SKM-1 treated with dmso at 0.1 percent for 144 hours (cell line): ENCODE measurements at regions not wholly inside any gene's neighbourhood (a gene's known extent, or its start where the extent isn't known, plus 50 kb on each side); places are given as distances from the start of the nearest gene placed in this dataset.
A peak's percentile ranks its signal among the peaks of the same experiment; 100 is the strongest.
"Not testable (repeated sequence)": the region's sequence is repeated elsewhere in the genome, so short reads cannot be mapped to it uniquely, and the experiment has no call there.

ENCODE experiments used
- DNase-seq: peaks from one replicate; lab custom pipeline; 2025; ENCODE audit not compliant: unreplicated experiment; lab: John Stamatoyannopoulos, UW

GRCh38 chr14:106011631-106012360 is 485.4 kb downstream of the TMEM121 start:
- DNase-seq = not testable (repeated sequence)

- not testable (repeated sequence) for DNase-seq
Measured at GRCh38 chr14:106012361-106012725, 486.0 kb downstream of the TMEM121 start.

DNA sequence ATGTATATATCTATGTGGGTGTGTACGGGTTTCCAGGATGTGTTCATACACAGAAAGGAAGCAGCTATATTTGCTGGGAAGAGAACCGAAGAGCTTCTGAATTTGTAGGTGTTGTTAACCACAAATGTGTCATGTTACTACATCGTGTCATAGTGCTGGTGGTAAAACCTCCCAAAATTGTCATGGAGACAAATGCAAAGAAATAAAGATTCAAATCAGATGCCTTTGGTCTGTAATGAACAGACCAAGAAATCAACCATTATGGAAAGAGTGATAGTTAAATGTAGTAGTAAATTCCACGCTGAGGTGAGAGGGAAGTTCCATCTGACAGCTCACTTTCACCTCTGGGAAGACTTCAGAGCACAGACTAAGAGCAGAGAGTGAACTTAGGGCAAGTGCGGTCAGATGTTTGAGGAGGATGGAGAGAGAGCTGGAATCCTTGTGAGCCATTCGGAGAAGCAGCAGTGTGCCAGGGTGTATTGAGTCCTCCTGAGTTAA is 487.5 kb downstream of the TMEM121 start:
- DNase-seq = no peak

DNA sequence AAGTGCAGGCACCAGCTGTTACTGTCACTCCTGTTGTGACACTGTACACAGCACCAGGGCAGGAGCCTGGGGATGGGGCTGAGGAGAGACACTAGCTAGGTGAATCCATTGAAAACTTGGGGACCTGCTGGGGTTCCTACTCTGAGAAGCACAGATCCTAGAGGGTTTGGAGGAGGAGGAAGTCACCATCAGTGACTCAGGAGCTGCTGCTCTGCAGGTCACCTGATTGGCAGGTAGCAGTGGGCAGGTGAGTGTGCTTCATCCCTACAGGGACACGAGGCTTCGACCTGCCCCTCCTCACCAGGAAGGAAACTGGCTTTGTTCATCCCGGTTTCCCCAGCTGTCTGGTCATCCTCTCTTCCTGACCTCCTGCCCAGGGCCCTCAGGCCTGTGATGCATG is 491.6 kb downstream of the TMEM121 start:
- not testable (repeated sequence) for DNase-seq

DNA sequence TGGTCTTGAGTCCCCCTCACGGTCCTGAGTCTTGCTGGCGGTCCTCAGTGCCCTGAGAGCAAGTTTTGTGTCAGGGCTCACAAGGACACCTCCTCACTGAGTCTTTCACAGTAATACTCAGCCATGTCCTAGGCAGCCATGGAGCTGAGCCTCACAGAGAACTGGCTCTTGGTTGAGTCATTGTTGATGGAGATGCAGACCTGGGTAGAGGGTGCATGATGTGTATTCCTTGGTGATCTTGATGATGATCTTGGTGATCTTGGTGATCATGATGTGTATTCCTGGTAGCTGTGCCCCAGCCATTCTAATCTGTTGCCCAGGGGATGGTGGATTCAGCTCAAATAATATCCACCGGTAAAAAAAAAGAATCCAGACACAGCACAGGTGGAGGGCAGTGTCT is 495.4 kb downstream of the TMEM121 start:
- DNase-seq = no peak

DNA sequence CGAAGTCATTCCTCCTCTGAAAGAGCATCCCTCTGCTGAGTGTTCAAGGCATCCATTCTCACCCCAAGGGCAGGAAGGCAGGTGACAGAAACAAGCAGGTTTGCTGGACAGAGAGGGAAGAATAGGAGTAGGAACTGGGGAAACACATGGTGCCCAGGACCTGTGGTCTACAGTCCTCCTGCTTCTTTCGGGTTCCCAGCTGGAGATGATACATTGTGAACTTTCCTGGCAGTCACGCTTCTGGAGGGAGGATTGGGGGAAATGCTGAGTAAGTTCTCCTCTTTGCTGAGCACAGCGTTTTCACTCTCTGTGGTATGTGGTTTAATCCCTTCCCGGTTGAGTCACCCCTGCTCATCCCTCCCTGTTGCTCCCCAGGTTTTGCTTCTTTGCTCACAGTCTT is 496.3 kb downstream of the TMEM121 start:
- not testable (repeated sequence) for DNase-seq

- no peak for DNase-seq
Measured at GRCh38 chr14:106023411-106023810, 497.0 kb downstream of the TMEM121 start.

DNA sequence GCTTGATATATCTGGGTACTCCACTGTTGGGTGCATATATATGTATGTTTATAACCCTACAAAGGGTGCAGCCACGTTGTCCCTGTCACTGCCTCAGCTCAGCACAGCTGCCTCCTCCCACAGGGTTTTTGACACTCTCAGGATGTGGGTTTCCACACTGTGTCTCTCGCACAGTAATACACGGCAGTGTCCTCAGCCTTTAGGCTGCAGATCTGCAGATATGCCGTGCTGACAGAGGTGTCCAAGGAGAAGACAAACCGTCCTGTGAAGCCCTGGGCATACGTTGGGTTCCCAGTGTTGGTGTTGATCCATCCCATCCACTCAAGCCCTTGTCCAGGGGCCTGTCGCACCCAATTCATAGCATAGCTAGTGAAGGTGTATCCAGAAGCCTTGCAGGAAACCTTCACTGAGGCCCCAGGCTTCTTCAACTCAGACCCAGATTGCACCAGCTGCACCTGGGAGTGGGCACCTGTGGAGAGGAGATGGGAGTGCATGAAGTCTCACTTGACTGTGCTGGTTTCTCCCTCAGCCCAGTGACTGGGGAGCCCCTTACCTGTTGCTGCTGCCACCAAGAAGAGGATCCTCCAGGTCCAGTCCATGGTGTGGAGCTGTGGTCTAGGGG is 498.7 kb downstream of the TMEM121 start:
- DNase-seq = no peak

GRCh38 chr14:106026026-106026425 is 499.6 kb downstream of the TMEM121 start:
- DNase-seq = no peak

DNA sequence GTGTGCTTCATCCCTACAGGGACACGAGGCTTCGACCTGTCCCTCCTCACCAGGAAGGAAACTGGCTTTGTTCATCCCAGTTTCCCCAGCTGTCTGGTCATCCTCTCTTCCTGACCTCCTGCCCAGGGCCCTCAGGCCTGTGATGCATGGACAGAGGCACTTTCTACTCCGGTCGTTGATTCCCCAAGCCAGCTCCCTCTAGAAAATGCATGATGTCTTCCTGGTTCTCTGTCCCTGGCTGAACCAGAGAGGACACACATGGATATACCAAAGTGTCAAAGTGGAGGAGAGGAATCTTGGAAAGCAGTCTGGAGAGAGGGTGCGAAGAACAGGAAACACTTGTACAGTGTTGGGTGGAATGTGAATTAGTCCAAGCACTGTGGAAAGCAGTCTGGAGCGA is 501.4 kb downstream of the TMEM121 start:
- DNase-seq = not testable (repeated sequence)

- no peak for DNase-seq
Measured at GRCh38 chr14:106029959-106030358, 503.6 kb downstream of the TMEM121 start.

DNA sequence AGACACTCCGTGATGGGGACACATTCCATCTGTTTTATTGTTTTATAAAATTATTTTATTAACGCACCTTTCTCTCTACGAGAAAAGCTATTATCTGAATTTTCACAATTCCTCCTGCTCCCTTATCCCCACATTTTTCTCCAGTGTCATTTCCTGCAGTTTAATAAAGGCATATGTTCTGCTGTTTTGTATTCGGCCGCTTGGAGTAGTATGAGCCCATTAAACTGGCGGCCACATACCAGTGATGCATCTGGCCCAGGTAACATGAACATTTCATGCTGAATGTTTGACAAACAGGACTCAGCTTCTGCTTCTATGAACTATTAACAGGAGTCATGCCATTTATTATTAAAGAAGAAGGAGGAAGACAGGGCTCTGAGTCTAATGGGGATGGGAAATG is 511.0 kb downstream of the TMEM121 start:
- no peak for DNase-seq

DNA sequence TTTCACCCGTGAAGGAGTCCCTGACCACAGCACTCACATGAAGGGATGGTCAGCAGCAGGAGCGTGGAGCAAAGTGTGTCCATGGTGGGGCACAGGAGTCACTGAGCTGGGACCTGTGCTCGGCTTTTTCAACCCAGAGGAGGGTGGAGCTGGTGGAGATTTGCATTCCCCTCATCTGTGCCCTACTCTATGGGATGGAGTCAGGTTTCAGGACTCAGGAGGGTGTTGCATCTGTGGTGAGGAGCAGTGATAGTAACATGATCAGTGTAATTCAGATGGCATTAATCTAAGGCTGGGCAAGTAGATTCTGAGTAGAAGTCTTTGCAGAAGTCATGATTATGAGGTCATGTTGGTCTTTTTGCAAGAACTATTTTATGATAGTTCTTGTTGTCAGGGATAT is 511.9 kb downstream of the TMEM121 start:
- no peak for DNase-seq

GRCh38 chr14:106039400-106039799 is 513.0 kb downstream of the TMEM121 start:
- DNase-seq = no peak

DNA sequence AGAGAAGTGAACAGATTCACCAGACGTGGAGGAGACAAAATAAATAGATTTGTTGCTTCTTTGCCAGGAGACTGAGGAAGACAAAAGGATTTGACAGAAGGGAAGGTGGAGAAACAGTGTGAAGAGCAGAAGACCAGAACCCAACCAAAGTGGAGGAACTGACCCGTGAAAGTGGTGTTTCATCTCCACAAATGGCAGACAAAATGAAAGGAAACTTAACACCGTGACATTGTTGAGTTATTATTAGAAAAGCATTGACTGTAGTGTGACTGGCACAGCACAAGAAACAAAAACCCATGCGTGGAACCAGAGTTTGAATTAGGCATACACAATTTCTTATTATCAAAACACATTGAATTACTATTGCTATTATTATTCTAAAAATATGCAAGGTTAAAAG is 518.1 kb downstream of the TMEM121 start:
- no peak for DNase-seq

- peak; percentile 35 for DNase-seq
Measured at GRCh38 chr14:106044949-106045596, 518.7 kb downstream of the TMEM121 start.

GRCh38 chr14:106051796-106052195 is 525.4 kb downstream of the TMEM121 start:
- DNase-seq = no peak

DNA sequence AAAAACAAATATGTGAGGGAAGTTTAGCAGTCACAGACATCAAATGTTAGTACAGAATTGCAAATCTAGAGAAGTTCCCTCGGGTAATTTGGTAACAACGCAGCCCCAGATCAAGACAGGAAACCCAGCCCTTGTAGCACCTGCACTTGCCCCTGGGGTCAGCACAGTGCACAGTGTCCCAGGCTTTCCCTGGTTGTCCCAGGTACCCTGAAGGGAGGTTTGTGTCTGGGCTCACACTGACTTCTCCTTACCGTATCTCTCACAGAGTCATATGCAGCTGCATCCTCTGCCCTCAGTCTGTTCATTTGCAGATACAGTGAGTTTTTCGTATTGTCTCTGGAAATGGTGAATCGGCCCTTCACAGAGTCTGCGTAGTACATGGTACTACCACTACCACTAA is 528.9 kb downstream of the TMEM121 start:
- DNase-seq = no peak

DNA sequence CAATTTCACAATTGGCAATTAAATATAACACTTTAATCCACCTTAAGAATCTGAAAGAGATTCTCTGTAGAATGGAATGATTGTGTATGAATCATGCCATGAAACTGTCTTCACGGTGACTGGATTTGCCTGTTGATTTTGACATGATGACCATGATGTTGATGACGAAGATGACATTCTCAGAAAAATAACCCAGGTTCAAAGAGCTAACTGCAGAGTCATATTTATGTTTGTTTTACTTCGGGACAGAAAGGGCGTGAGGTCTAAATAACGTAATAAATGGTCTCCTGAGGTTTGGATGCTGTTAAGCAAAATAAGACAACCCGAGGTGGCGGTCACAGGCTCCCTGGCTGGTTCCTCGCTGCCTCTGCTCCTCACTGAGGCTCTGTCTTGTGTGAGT is 532.0 kb downstream of the TMEM121 start:
- DNase-seq = no peak

DNA sequence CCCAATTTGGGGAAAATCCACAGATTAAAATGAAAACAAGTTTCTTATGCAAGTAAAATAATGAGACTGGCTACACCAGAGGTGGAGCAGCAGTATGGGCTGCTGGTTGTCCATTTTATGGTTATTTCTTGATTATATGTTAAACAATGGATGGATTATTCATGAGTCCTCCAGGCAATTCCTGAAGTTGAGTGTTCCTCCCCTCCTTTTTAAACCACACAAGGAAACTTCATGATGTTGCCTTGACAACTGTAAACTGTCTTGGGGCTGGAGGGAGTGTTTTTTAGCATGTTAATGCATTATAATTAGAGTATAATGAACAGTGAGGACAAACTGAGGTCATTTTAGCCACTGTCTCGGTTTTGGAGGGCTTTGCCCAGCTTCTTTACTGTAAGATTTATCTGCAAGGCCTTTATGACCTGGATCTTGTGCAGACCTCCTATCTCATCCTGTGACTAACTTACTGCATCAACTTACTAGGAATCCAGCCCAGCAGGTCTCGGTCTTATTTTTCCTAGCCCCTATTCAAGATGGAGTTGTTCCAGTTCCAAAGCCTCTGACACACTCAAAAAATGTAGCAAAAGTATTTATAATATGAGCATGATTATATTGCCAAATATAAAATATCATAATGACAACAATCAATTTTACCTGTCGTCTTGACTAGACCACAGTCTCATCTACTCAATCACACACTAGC is 534.0 kb downstream of the TMEM121 start:
- DNase-seq = no peak

DNA sequence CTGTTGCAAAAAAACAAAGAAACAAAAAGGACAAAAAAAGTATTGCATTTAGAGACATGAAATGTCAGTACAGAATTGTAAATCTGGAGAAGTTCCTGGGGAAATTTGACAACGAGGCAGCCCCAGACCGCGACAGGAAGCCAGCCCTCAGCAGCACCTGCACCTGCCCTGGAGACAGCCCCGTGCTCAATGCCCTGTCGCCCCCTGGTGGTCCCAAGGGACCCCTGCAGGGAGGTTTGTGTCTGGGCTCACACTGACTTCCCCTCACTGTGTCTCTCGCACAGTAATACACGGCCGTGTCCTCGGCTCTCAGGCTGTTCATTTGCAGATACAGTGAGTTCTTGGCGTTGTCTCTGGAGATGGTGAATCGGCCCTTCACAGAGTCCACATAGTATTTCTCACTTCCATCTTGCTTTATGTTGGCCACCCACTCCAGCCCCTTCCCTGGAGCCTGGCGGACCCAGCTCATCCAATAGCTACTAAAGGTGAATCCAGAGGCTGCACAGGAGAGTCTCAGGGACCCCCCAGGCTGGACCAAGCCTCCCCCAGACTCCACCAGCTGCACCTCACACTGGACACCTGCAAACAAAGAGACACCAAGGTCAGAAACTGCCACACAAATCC is 535.6 kb downstream of the TMEM121 start:
- not testable (repeated sequence) for DNase-seq
